Naive thymus-derived CD4-positive, alpha-beta T cell (primary cell): ENCODE measurements at regions not wholly inside any gene's neighbourhood (a gene's known extent, or its start where the extent isn't known, plus 50 kb on each side); places are given as distances from the start of the nearest gene placed in this dataset.

Experiments
- ATAC-seq: fragments of 150-1000 bp; cut with Tn5 transposase; 2 replicates; pipeline ENCODE4 v1.10.0; 2021; ENCODE audit warnings: mild to moderate bottlenecking, moderate library complexity
- CTCF ChIA-PET: fragments of 350-600 bp; sonication (Branson Sonifier 250); formaldehyde crosslinking; loops from one replicate; lab custom pipeline; 2021; ENCODE audit warnings: antibody characterized with exemption; lab: Charles Lee
- POLR2A ChIA-PET: fragments of 350-600 bp; sonication (Branson Sonifier 250); formaldehyde crosslinking; loops from one replicate; lab custom pipeline; 2021; ENCODE audit warnings: antibody characterized with exemption, inconsistent platforms; lab: Charles Lee
- DNase-seq, 9 donors: peaks; one replicate each; pipeline versions ENCODE4 v3.0.0 to v3.0.0-alpha.2; 2020 to 2022; ENCODE audit warnings: mixed read lengths in 1 of 9
- H3K27ac ChIP-seq: one replicate; pipeline ENCODE4 v1.7.0; 2013; ENCODE audit warnings: mild to moderate bottlenecking, low read depth, low read length, moderate library complexity
- H3K27me3 ChIP-seq, 2 donors: one replicate each; pipeline ENCODE4 v1.7.0; 2013; ENCODE audit warnings: low read length in 2 of 2, mild to moderate bottlenecking in 2 of 2, moderate library complexity in 2 of 2; ENCODE audit not compliant: control insufficient read depth in 2 of 2, insufficient read depth in 2 of 2
- H3K36me3 ChIP-seq, 3 experiments: 1 replicate in 2 of 3; 2 replicates in 1 of 3; pipeline ENCODE4 v1.7.0; 2013; ENCODE audit warnings: low read length in 3 of 3, mild to moderate bottlenecking in 3 of 3, moderate library complexity in 1 of 3; ENCODE audit not compliant: insufficient read depth in 3 of 3, control insufficient read depth in 2 of 3
- H3K4me1 ChIP-seq, 2 donors: one replicate each; pipeline ENCODE4 v1.7.0; 2013; ENCODE audit warnings: low read length in 2 of 2, mild to moderate bottlenecking in 2 of 2, moderate library complexity in 1 of 2; ENCODE audit not compliant: control insufficient read depth in 2 of 2, insufficient read depth in 2 of 2
- H3K4me3 ChIP-seq: 2 replicates; pipeline ENCODE4 v1.7.0; 2013; ENCODE audit warnings: mild to moderate bottlenecking, low read length
- H3K9me3 ChIP-seq, 3 experiments: 1 replicate in 2 of 3; 2 replicates in 1 of 3; pipeline ENCODE4 v1.7.0; 2013; ENCODE audit warnings: low read length in 3 of 3; ENCODE audit not compliant: control insufficient read depth in 2 of 3
- H3K27ac Mint-ChIP-seq, 9 donors: one replicate each; pipeline ENCODE4 v1.8.0; 2020 to 2022; ENCODE audit warnings: mixed read lengths in 9 of 9, mild to moderate bottlenecking in 8 of 9, moderate library complexity in 5 of 9, inconsistent platforms in 2 of 9
- H3K27me3 Mint-ChIP-seq, 5 donors: one replicate each; pipeline ENCODE4 v1.8.0; 2021 to 2022; ENCODE audit warnings: mixed read lengths in 5 of 5, mild to moderate bottlenecking in 1 of 5
- H3K36me3 Mint-ChIP-seq, 5 donors: one replicate each; pipeline ENCODE4 v1.8.0; 2020 to 2022; ENCODE audit warnings: mixed read lengths in 5 of 5, mild to moderate bottlenecking in 3 of 5, inconsistent platforms in 1 of 5
- H3K4me1 Mint-ChIP-seq, 7 donors: one replicate each; pipeline ENCODE4 v1.8.0; 2020 to 2022; ENCODE audit warnings: mixed read lengths in 7 of 7, mild to moderate bottlenecking in 3 of 7, inconsistent platforms in 1 of 7
- H3K4me3 Mint-ChIP-seq, 10 donors: one replicate each; pipeline ENCODE4 v1.8.0; 2020 to 2022; ENCODE audit warnings: mild to moderate bottlenecking in 10 of 10, mixed read lengths in 10 of 10, moderate library complexity in 6 of 10, inconsistent platforms in 2 of 10
- H3K9me3 Mint-ChIP-seq, 11 donors: one replicate each; pipeline ENCODE4 v1.8.0; 2020 to 2022; ENCODE audit warnings: mixed read lengths in 11 of 11, mild to moderate bottlenecking in 4 of 11, inconsistent platforms in 1 of 11, moderate library complexity in 1 of 11
- intact Hi-C, 2 donors: fragments of 100-400 bp; cut with micrococcal nuclease; formaldehyde crosslinking; loops; one replicate each; pipeline ENCODE4 v1.15.1; 2023

GRCh38 chr2:217057773-217058172 is 197.9 kb upstream of the TNP1 start:
- no peak overlapping the region for H3K27ac Mint-ChIP-seq
- POLR2A ChIA-PET: no interaction called here
- CTCF ChIA-PET: no interaction called here
- no peaks in the 10 kb centered on the region for H3K4me1 Mint-ChIP-seq
- H3K9me3 Mint-ChIP-seq: peaks cover 0 to 1% (median 0%) of the 10 kb centered on the region in 11 donors
- ATAC-seq (no peak), DNase-seq (no peak)
- intact Hi-C loops: no loop called here
- no peaks in the 10 kb centered on the region for H3K27me3 ChIP-seq
- no peaks in the 10 kb centered on the region for H3K36me3 Mint-ChIP-seq
- H3K36me3 ChIP-seq: no peaks in the 10 kb centered on the region
- no peaks in the 10 kb centered on the region for H3K9me3 ChIP-seq
- peaks cover 4 to 19% (median 7%) of the 10 kb centered on the region in 5 donors for H3K27me3 Mint-ChIP-seq
- no peak overlapping the region for H3K27ac ChIP-seq
- no peak overlapping the region for H3K4me3 Mint-ChIP-seq
- H3K4me1 ChIP-seq: no peaks in the 10 kb centered on the region
- H3K4me3 ChIP-seq: no peak overlapping the region

DNA sequence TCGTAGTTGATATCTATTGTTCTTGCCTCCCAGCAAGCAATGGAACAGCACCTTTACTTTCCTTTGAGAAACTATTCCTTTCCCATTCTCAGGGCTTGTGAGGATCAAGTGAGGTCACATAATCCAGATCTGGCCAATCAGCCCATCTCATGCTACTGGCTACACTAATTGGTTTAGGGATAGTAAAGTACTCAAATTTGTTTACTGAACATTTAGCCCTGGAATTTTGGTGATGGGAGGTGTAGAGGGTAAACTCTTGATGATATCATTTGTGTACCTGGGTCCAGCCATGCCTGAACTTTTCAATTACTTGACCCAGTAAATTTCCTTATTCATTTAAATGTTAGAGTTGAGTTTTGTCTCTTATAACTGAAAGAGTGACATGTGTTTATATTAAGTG is 195.8 kb upstream of the TNP1 start:
- Mint-ChIP-seq H3K9me3 (peaks cover 0 to 1% (median 0%) of the 10 kb centered on the region in 11 donors), H3K4me1 (no peaks in the 10 kb centered on the region), H3K27ac (no peak overlapping the region), H3K36me3 (no peaks in the 10 kb centered on the region), H3K4me3 (no peak overlapping the region), H3K27me3 (peaks cover 0 to 24% (median 17%) of the 10 kb centered on the region in 5 donors)
- Histone ChIP-seq H3K27ac (no peak overlapping the region), H3K9me3 (no peaks in the 10 kb centered on the region), H3K27me3 (no peaks in the 10 kb centered on the region), H3K4me1 (no peaks in the 10 kb centered on the region), H3K4me3 (no peak overlapping the region), H3K36me3 (no peaks in the 10 kb centered on the region)
- ChIA-PET POLR2A (no interaction called here), CTCF (no interaction called here)
- DNase-seq (no peak), ATAC-seq (no peak)
- intact Hi-C loops: no loop called here

- no peak for ATAC-seq
- ChIA-PET POLR2A (no interaction called here), CTCF (no interaction called here)
- Histone ChIP-seq H3K4me3 (no peak overlapping the region), H3K27me3 (no peaks in the 10 kb centered on the region), H3K27ac (no peak overlapping the region), H3K36me3 (no peaks in the 10 kb centered on the region), H3K9me3 (no peaks in the 10 kb centered on the region), H3K4me1 (no peaks in the 10 kb centered on the region)
- Mint-ChIP-seq H3K4me1 (no peaks in the 10 kb centered on the region), H3K4me3 (no peak overlapping the region), H3K36me3 (no peaks in the 10 kb centered on the region), H3K9me3 (peaks cover 0 to 1% (median 0%) of the 10 kb centered on the region in 11 donors), H3K27me3 (peaks cover 0 to 24% (median 22%) of the 10 kb centered on the region in 5 donors), H3K27ac (no peak overlapping the region)
- intact Hi-C loops: no loop called here
- no peak for DNase-seq
These were observed 194.9 kb upstream of the TNP1 start for GRCh38 chr2:217054791-217055190.

DNA sequence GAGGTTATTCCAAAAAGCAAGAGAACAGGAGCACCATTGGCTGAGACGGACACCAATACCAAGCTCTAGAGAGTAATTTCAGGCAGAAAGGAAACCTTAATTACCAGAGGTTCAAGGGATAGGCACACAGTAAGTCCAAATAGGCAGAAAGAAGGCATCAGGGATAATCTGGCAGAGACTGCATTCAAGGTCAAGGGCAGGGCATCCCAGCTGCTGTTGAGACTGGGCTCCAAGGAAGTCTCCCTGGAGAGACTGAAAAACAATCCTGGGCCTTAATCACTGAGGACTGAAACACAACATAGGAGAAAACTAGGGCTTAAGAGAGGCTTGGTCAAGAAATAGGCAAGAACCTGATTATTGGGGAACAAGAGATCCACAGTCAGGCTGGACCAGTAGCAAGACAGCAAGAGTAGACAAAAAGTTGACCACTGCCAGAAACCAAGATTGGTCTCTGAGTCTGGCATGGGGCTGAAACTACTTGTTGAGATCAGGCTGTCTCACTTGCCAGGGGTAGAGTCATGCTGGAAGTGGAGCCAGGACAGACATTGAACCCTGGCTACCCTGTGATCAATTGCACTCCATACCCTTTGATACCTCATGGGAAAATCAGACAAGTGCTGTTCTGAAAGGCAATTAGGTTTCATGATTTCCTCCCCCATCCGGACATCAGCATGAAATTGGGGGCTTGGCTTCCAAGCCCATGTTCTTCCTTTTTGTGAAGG is 193.2 kb upstream of the TNP1 start:
- H3K36me3 ChIP-seq: no peaks in the 10 kb centered on the region
- Mint-ChIP-seq H3K27ac (no peak overlapping the region), H3K4me3 (no peak overlapping the region), H3K9me3 (peaks cover 0 to 1% (median 0%) of the 10 kb centered on the region in 11 donors), H3K27me3 (peaks cover 11 to 32% (median 27%) of the 10 kb centered on the region in 5 donors), H3K36me3 (no peaks in the 10 kb centered on the region), H3K4me1 (peaks cover 0 to 1% (median 0%) of the 10 kb centered on the region in 7 donors)
- no peak overlapping the region for H3K27ac ChIP-seq
- ChIA-PET CTCF (no interaction called here), POLR2A (no interaction called here)
- intact Hi-C loops: no loop called here
- H3K4me1 ChIP-seq: no peaks in the 10 kb centered on the region
- no peaks in the 10 kb centered on the region for H3K27me3 ChIP-seq
- ATAC-seq: no peak
- DNase-seq: no peak
- H3K4me3 ChIP-seq: no peak overlapping the region
- H3K9me3 ChIP-seq: no peaks in the 10 kb centered on the region

- ChIA-PET POLR2A (no interaction called here), CTCF (no interaction called here)
- H3K4me3 Mint-ChIP-seq: no peak overlapping the region
- H3K27ac ChIP-seq: no peak overlapping the region
- peaks cover 11 to 34% (median 27%) of the 10 kb centered on the region in 5 donors for H3K27me3 Mint-ChIP-seq
- H3K4me3 ChIP-seq: no peak overlapping the region
- ATAC-seq (no peak), DNase-seq (no peak)
- H3K4me1 Mint-ChIP-seq: peaks cover 0 to 3% (median 0%) of the 10 kb centered on the region in 7 donors
- H3K4me1 ChIP-seq: no peaks in the 10 kb centered on the region
- H3K27me3 ChIP-seq: no peaks in the 10 kb centered on the region
- H3K36me3 Mint-ChIP-seq: no peaks in the 10 kb centered on the region
- H3K9me3 ChIP-seq: no peaks in the 10 kb centered on the region
- H3K9me3 Mint-ChIP-seq: peaks cover 0 to 1% (median 0%) of the 10 kb centered on the region in 11 donors
- no peak overlapping the region for H3K27ac Mint-ChIP-seq
- no peaks in the 10 kb centered on the region for H3K36me3 ChIP-seq
- intact Hi-C loops: no loop called here
These were observed 191.6 kb upstream of the TNP1 start for GRCh38 chr2:217051416-217051815.

DNA sequence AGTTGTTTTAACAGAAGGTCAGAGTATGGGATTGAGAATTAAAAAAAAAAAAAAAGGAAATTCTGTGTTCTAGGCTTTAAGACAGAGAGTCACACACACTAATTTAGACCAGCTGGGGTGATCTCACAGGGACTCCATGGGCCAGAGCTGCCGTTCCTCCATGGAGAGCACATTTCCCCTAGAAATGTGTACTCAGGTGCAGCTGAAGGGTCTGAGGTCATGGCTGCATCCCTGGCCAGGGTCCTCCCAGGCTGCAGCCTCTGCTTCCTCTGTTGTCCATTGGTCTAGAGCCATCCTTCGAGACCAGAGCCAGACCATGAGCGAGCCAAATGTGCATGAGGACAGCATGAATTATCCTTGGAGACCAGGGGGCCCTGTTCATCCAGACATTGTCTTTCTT is 190.1 kb upstream of the TNP1 start:
- H3K9me3 ChIP-seq: no peaks in the 10 kb centered on the region
- no peak overlapping the region for H3K27ac ChIP-seq
- peaks cover 0 to 3% (median 0%) of the 10 kb centered on the region in 7 donors for H3K4me1 Mint-ChIP-seq
- peaks cover 11 to 27% (median 25%) of the 10 kb centered on the region in 5 donors for H3K27me3 Mint-ChIP-seq
- H3K27ac Mint-ChIP-seq: no peak overlapping the region
- POLR2A ChIA-PET: no interaction called here
- H3K36me3 ChIP-seq: no peaks in the 10 kb centered on the region
- H3K4me1 ChIP-seq: no peaks in the 10 kb centered on the region
- no peak overlapping the region for H3K4me3 Mint-ChIP-seq
- no peaks in the 10 kb centered on the region for H3K36me3 Mint-ChIP-seq
- ATAC-seq: no peak
- intact Hi-C loops: no loop called here
- no peaks in the 10 kb centered on the region for H3K27me3 ChIP-seq
- no peak overlapping the region for H3K4me3 ChIP-seq
- CTCF ChIA-PET: interaction anchor here (0.7 kb wide), 1 partner anchor 16 kb away, joined by 4 read pairs; no protein-coding TSS in a partner anchor
- DNase-seq: no peak
- H3K9me3 Mint-ChIP-seq: peaks cover 0 to 1% (median 0%) of the 10 kb centered on the region in 11 donors

- Mint-ChIP-seq H3K27ac (no peak overlapping the region), H3K4me1 (peaks cover 0 to 3% (median 0%) of the 10 kb centered on the region in 7 donors), H3K27me3 (peaks cover 11 to 31% (median 25%) of the 10 kb centered on the region in 5 donors), H3K36me3 (no peaks in the 10 kb centered on the region), H3K9me3 (peaks cover 0 to 1% (median 0%) of the 10 kb centered on the region in 11 donors), H3K4me3 (no peak overlapping the region)
- H3K27ac ChIP-seq: no peak overlapping the region
- intact Hi-C loops: no loop called here
- DNase-seq: no peak
- ChIA-PET CTCF (no interaction called here), POLR2A (no interaction called here)
- no peaks in the 10 kb centered on the region for H3K27me3 ChIP-seq
- no peaks in the 10 kb centered on the region for H3K9me3 ChIP-seq
- no peaks in the 10 kb centered on the region for H3K36me3 ChIP-seq
- H3K4me3 ChIP-seq: no peak overlapping the region
- H3K4me1 ChIP-seq: no peaks in the 10 kb centered on the region
- no peak for ATAC-seq
These were observed 189.6 kb upstream of the TNP1 start for GRCh38 chr2:217049422-217049821.
